ENCODE measurements at regions not wholly inside any gene's neighbourhood (a gene's known extent, or its start where the extent isn't known, plus 50 kb on each side); places are given as distances from the start of the nearest gene placed in this dataset.

- TF ChIP-seq REST (IDR thresholded peaks at IDR 0.05; ENCODE audit: low read depth) (no peak), RAD21 (IDR thresholded peaks at IDR 0.05; ENCODE audit: low read depth) (no peak), FOSL1 (IDR thresholded peaks at IDR 0.05; ENCODE audit: low read depth) (no peak), ZNF274 (IDR thresholded peaks at IDR 0.05; ENCODE audit: low read depth, low read length) (no peak), CEBPB (IDR thresholded peaks at IDR 0.05; ENCODE audit: low read depth) (no peak), ZBTB33 (IDR thresholded peaks at IDR 0.05; ENCODE audit: extremely low read depth, insufficient replicate concordance, low read length) (no peak), EZH2phosphoT487 (IDR thresholded peaks at IDR 0.05; ENCODE audit: borderline replicate concordance) (no peak)
Measured at GRCh38 chr4:188911707-188912106, 772.5 kb downstream of the TRIML1 start (continued).

- POLR2A ChIA-PET, result no interaction called here
- Histone ChIP-seq H3K4me3 (replicated peaks in 1 of 2; ENCODE audit: low read depth in 1 of 2, low read length in 2 of 2) (no peak overlapping the region), H3K9ac (ENCODE audit: low read length) (no peak overlapping the region), H3K79me2 (ENCODE audit: insufficient read depth, low read length) (no peaks in the 10 kb centered on the region), H2AFZ (ENCODE audit: low read depth, low read length, poor library complexity, severe bottlenecking) (no peak overlapping the region), H3K4me1 (ENCODE audit: control insufficient read depth in 1 of 2, insufficient read depth in 2 of 2, low read length in 2 of 2) (no peaks in the 10 kb centered on the region), H3K9me2 (ENCODE audit: insufficient read depth) (no peaks in the 10 kb centered on the region), H3K27ac (ENCODE audit: low read depth, low read length) (no peak overlapping the region), H3K4me2 (ENCODE audit: low read length) (no peak overlapping the region), H4K20me1 (ENCODE audit: insufficient read depth) (no peaks in the 10 kb centered on the region), H3K27me3 (ENCODE audit: insufficient read depth, low read length) (no peaks in the 10 kb centered on the region), H3K36me3 (ENCODE audit: control insufficient read depth in 1 of 2, insufficient read depth in 2 of 2, low read length in 2 of 2) (no peaks in the 10 kb centered on the region), H3K9me3 (ENCODE audit: control insufficient read depth in 1 of 2, insufficient read depth in 1 of 2, low read depth in 1 of 2, low read length in 2 of 2) (no peaks in the 10 kb centered on the region; a peak in 1 of 4 replicates)
- no peak for ATAC-seq
- DNase-seq (ENCODE audit: low read depth, low spot score), result no peak
- no TSS peak for BruUV-seq (replicated peaks)
- intact Hi-C loops (cut with micrococcal nuclease), result no loop called here
- CTCF ChIA-PET, result no interaction called here
- TF ChIP-seq CEBPB (IDR thresholded peaks at IDR 0.05; ENCODE audit: low read depth) (no peak), FOSL1 (IDR thresholded peaks at IDR 0.05; ENCODE audit: low read depth) (no peak), MAX (IDR thresholded peaks at IDR 0.05) (no peak), SIN3A (IDR thresholded peaks at IDR 0.05; ENCODE audit: low read depth) (no peak), SRF (IDR thresholded peaks at IDR 0.05; ENCODE audit: low read depth) (no peak), ATF3 (IDR thresholded peaks at IDR 0.05) (no peak), EZH2 (IDR thresholded peaks at IDR 0.05) (no peak), ZBTB33 (IDR thresholded peaks at IDR 0.05; ENCODE audit: extremely low read depth, insufficient replicate concordance, low read length) (no peak), RAD21 (IDR thresholded peaks at IDR 0.05; ENCODE audit: low read depth) (no peak), POLR2A (IDR thresholded peaks at IDR 0.05; ENCODE audit: borderline replicate concordance, extremely low read depth, insufficient read depth, insufficient read length) (no peak), EZH2phosphoT487 (IDR thresholded peaks at IDR 0.05; ENCODE audit: borderline replicate concordance) (no peak), JUND (IDR thresholded peaks at IDR 0.05) (no peak), YY1 (IDR thresholded peaks at IDR 0.05; ENCODE audit: extremely low read depth, insufficient replicate concordance, low read depth, low read length) (no peak)
- RAD21 ChIA-PET (ENCODE audit: low non-redundant PET in 1 of 2, low total read pairs in 2 of 2, uncharacterized antibody in 2 of 2, unreplicated experiment in 2 of 2), result no interaction called here
Measured at GRCh38 chr4:188915175-188915574, 775.9 kb downstream of the TRIML1 start.
